A549 (cell line): ENCODE measurements at regions not wholly inside any gene's neighbourhood (a gene's known extent, or its start where the extent isn't known, plus 50 kb on each side); places are given as distances from the start of the nearest gene placed in this dataset.

Source experiments
- ATAC-seq, 2 experiments: fragments of 200-7000 bp in 1 of 2; fragments of >200 bp in 1 of 2; cut with Nextera tagmentation in 1 of 2; cut with Tn5 transposase in 1 of 2; 3 replicates each; pipeline versions ENCODE4 v1.8.0 to v1.9.1; 2018 to 2020; ENCODE audit warnings: mild to moderate bottlenecking in 1 of 2, moderate library complexity in 1 of 2
- CTCF ChIA-PET: fragments of 300-600 bp; sonication (Branson Sonifier 250); formaldehyde crosslinking; extraction: SDS; loops from one replicate; lab custom pipeline; 2021; ENCODE audit warnings: antibody characterized with exemption, inconsistent platforms; lab: Yijun Ruan, JAX
- POLR2A ChIA-PET: fragments of 350-600 bp; formaldehyde crosslinking; extraction: SDS; loops from one replicate; lab custom pipeline; 2021; ENCODE audit warnings: antibody characterized with exemption, inconsistent platforms; lab: Yijun Ruan, JAX
- DNase-seq, 2 experiments: peaks; one replicate each; pipeline versions ENCODE4 v3.0.0 to v3.0.0-alpha.2; 2011 to 2016; ENCODE audit warnings: low read depth in 1 of 2, low spot score in 1 of 2
- FAIRE-seq: peaks from 2 replicates; lab custom pipeline; 2011; peaks lifted over from hg19 to GRCh38; lab: Jason Lieb, UNC
- H3K27ac ChIP-seq, 2 experiments: fragments of >200 bp; sonication (Bioruptor Twin); formaldehyde crosslinking; 3 replicates each; pipeline ENCODE4 v1.5.1; 2016 to 2017
- H3K4me1 ChIP-seq: fragments of >200 bp; sonication (Bioruptor Twin); formaldehyde crosslinking; 3 replicates; pipeline ENCODE4 v1.6.1; 2016
- H3K4me2 ChIP-seq: fragments of >200 bp; sonication (Bioruptor Twin); formaldehyde crosslinking; 3 replicates; pipeline ENCODE4 v1.6.1; 2016
- H3K4me3 ChIP-seq: fragments of >200 bp; sonication (Bioruptor Twin); formaldehyde crosslinking; 3 replicates; pipeline ENCODE4 v1.5.1; 2016
- H3K9me3 ChIP-seq: fragments of >200 bp; sonication (Bioruptor Twin); formaldehyde crosslinking; 3 replicates; pipeline ENCODE4 v1.6.1; 2016
- CBX8 ChIP-seq: fragments of 200-600 bp; sonication (generic); IDR thresholded peaks from 2 replicates; pipeline ENCODE4 v1.6.1; 2016
- CHD2 ChIP-seq: fragments of 150-350 bp; IDR thresholded peaks from 2 replicates; pipeline ENCODE4 v1.6.1; 2014; ENCODE audit warnings: low read length; ENCODE audit not compliant: partially characterized antibody
- EHMT2 ChIP-seq: fragments of 200-600 bp; sonication (generic); IDR thresholded peaks from 2 replicates; pipeline ENCODE4 v1.6.1; 2016; ENCODE audit warnings: antibody characterized with exemption, low read depth, mild to moderate bottlenecking, moderate library complexity
- FOSB ChIP-seq: fragments of 250-450 bp; sonication (Bioruptor Pico); IDR thresholded peaks from 2 replicates; pipeline ENCODE4 v1.5.0; 2020; ENCODE audit warnings: mild to moderate bottlenecking, moderate library complexity
- FOSL2 ChIP-seq, 2 experiments: fragments of 450-650 bp in 1 of 2; fragments of >200 bp in 1 of 2; sonication (Bioruptor Twin) in 1 of 2; formaldehyde crosslinking; IDR thresholded peaks; 2 replicates each; pipeline versions ENCODE4 v1.5.0 to v1.6.1; 2016 to 2020; ENCODE audit warnings: mild to moderate bottlenecking in 1 of 2, moderate library complexity in 1 of 2
- HOXB13 ChIP-seq: fragments of 250-450 bp; sonication (Bioruptor Pico); IDR thresholded peaks from 2 replicates; pipeline ENCODE4 v1.5.0; 2020; ENCODE audit warnings: low read depth, mild to moderate bottlenecking, moderate library complexity
- JUNB ChIP-seq: fragments of >200 bp; sonication (Bioruptor Twin); formaldehyde crosslinking; IDR thresholded peaks from 2 replicates; pipeline ENCODE4 v1.6.1; 2016
- KDM1A ChIP-seq: fragments of 200-600 bp; sonication (generic); IDR thresholded peaks from 2 replicates; pipeline ENCODE4 v1.6.1; 2016; ENCODE audit warnings: low read depth, mild to moderate bottlenecking
- KDM5A ChIP-seq: fragments of 200-600 bp; sonication (generic); IDR thresholded peaks from 2 replicates; pipeline ENCODE4 v1.6.1; 2016; ENCODE audit warnings: antibody characterized with exemption, mild to moderate bottlenecking
- MAFK ChIP-seq: fragments of 450-650 bp; IDR thresholded peaks from 2 replicates; pipeline ENCODE4 v1.6.1; 2014; ENCODE audit not compliant: partially characterized antibody
- MAZ ChIP-seq: fragments of 150-350 bp; IDR thresholded peaks from 2 replicates; pipeline ENCODE4 v1.6.1; 2014; ENCODE audit warnings: antibody characterized with exemption, low read depth, low read length, borderline replicate concordance
- NFE2L2 ChIP-seq: fragments of 150-350 bp; conservative IDR thresholded peaks from 2 replicates; pipeline ENCODE4 v1.6.1; 2014; ENCODE audit warnings: low read length
- NPAS2 ChIP-seq: fragments of 250-450 bp; sonication (Bioruptor Pico); IDR thresholded peaks from 2 replicates; pipeline ENCODE4 v1.8.0; 2022; ENCODE audit warnings: mild to moderate bottlenecking, moderate library complexity, borderline replicate concordance
- RNF2 ChIP-seq: fragments of 200-600 bp; sonication (generic); IDR thresholded peaks from 2 replicates; pipeline ENCODE4 v1.6.1; 2016; ENCODE audit warnings: low read depth, mild to moderate bottlenecking, antibody characterized with exemption, moderate library complexity, borderline replicate concordance
- TFCP2L1 ChIP-seq: fragments of 250-450 bp; sonication (Bioruptor Pico); IDR thresholded peaks from 2 replicates; pipeline ENCODE4 v1.5.0; 2021; ENCODE audit warnings: mild to moderate bottlenecking
- TP53 ChIP-seq: fragments of 250-450 bp; sonication (Bioruptor Pico); IDR thresholded peaks from 2 replicates; pipeline ENCODE4 v1.5.0; 2021; ENCODE audit warnings: mild to moderate bottlenecking, moderate library complexity
- ZFP36 ChIP-seq: fragments of 450-650 bp; IDR thresholded peaks from 2 replicates; pipeline ENCODE4 v1.6.1; 2014; ENCODE audit warnings: borderline replicate concordance; ENCODE audit not compliant: partially characterized antibody
- ZNF302 ChIP-seq: fragments of 250-450 bp; sonication (Bioruptor Pico); IDR thresholded peaks from 2 replicates; pipeline ENCODE4 v1.9.0; 2021; ENCODE audit warnings: inconsistent platforms, mild to moderate bottlenecking, moderate library complexity
- WGBS: methylation state at CpG from one replicate; pipeline ENCODE4 v1.1.6; 2017; ENCODE audit errors: missing lambda C conversion rate; 5-methylcytosine and 5-hydroxymethylcytosine counted together
- TF ChIP-seq, protein P1 (sequence below): fragments of 150-350 bp; IDR thresholded peaks from 2 replicates; pipeline ENCODE4 v1.6.1; 2014; ENCODE audit warnings: low read depth, mild to moderate bottlenecking, low read length
- TF ChIP-seq, protein P2 (sequence below): IDR thresholded peaks from 2 replicates; pipeline ENCODE4 v1.6.1; 2012
- TF ChIP-seq, protein P3 (sequence below): fragments of 250-450 bp; sonication (Bioruptor Pico); IDR thresholded peaks from 2 replicates; pipeline ENCODE4 v1.5.0; 2020; ENCODE audit warnings: low read depth, mild to moderate bottlenecking, moderate library complexity
- TF ChIP-seq, protein P4 (sequence below): fragments of >200 bp; sonication (Bioruptor Twin); formaldehyde crosslinking; IDR thresholded peaks from 3 replicates; pipeline ENCODE4 v1.5.1; 2016
- TF ChIP-seq, protein P5 (sequence below): IDR thresholded peaks from 2 replicates; pipeline ENCODE4 v1.6.1; 2012

DNA sequence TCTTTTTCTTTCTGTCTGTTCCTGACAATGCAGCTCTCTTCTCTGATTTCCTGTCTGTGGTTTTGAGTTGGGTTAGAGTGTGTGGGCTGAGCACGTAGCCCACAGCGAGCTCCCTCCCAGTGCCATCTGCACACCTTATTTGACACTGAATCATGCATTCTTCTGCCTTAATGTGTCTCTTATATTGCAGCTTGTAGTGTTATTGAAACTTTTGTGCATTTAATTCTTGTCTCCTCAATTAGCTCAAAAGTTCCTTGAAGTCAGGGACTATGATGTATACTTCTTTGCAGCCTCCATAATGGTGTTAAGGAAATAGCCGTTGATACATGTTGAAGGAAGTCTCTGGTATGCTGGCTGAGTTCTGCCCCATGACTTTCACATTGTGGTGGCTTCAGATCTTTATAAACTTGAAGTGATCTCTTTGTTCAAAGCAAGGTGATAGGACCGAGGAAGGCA, 576.2 kb upstream of the CLINT1 start:
- Histone ChIP-seq H3K4me3 (no peak overlapping the region), H3K9me3 (no peaks in the 10 kb centered on the region), H3K4me1 (no peaks in the 10 kb centered on the region), H3K4me2 (no peak overlapping the region), H3K27ac (no peak overlapping the region)
- FAIRE-seq (no peak), ATAC-seq (no peak), DNase-seq (no peak)
- ChIA-PET POLR2A (no interaction called here), CTCF (no interaction called here)
- TF ChIP-seq TP53 (CRISPR knock-in tag) (no peak), MAZ (no peak), EHMT2 (no peak), KDM1A (no peak), HOXB13 (CRISPR knock-in tag) (no peak)
- TF ChIP-seq, protein P1, sequence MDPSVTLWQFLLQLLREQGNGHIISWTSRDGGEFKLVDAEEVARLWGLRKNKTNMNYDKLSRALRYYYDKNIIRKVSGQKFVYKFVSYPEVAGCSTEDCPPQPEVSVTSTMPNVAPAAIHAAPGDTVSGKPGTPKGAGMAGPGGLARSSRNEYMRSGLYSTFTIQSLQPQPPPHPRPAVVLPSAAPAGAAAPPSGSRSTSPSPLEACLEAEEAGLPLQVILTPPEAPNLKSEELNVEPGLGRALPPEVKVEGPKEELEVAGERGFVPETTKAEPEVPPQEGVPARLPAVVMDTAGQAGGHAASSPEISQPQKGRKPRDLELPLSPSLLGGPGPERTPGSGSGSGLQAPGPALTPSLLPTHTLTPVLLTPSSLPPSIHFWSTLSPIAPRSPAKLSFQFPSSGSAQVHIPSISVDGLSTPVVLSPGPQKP, result no peak
- TF ChIP-seq, protein P2, sequence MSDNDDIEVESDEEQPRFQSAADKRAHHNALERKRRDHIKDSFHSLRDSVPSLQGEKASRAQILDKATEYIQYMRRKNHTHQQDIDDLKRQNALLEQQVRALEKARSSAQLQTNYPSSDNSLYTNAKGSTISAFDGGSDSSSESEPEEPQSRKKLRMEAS, result no peak
- WGBS, result under 1% methylated on average over 4 of the region's 4 CpGs

DNA sequence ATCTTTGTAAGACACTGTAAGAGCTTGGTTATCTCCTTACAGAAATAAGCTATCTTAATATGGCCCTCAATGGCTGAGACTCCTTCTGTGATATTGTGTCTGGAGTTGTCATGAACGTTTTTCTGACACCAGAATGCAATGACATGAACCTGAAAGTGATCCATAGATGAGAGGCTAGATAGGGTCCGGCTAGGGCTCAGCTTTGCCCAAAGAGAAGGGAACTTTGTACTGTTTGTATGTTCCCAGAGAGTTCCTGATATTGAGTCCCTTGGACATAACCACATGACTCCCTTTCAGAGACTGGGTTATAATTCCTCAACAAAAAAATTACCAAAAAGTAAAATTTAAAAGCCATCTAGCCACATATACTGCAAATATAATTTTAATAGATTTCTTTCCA, 575.8 kb upstream of the CLINT1 start:
- H3K4me2 ChIP-seq, result no peak overlapping the region
- no peak overlapping the region for H3K27ac ChIP-seq
- no peak for FAIRE-seq
- no peaks in the 10 kb centered on the region for H3K9me3 ChIP-seq
- no peaks in the 10 kb centered on the region for H3K4me1 ChIP-seq
- POLR2A ChIA-PET, result no interaction called here
- H3K4me3 ChIP-seq, result no peak overlapping the region
- CTCF ChIA-PET, result no interaction called here
- TF ChIP-seq EHMT2, result no peak
- no peak for ATAC-seq
- DNase-seq, result no peak
- WGBS, result 5% methylated on average over 2 of the region's 2 CpGs

DNA sequence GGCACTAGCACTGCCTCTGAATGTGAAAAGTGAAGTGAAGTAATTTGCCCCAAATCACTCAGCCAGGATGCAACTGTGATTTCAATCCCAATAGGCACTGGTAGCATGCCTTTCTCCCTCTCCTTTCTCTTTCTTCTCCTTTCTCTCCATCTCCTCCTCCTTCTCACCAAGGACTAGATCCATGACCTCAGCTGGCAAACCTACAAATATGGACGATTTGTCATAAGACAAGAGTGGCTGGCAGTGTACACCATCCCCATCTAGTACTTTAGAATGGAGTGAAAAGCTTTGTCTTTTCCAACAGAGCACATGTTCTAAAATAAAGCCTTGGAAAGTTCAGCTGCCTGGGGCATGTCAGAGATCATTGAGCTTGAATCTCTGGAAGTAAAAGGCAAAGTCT, 574.7 kb upstream of the CLINT1 start:
- WGBS, result 9% methylated on average over 1 of the region's 1 CpG
- Histone ChIP-seq H3K4me3 (no peak overlapping the region), H3K4me2 (no peak overlapping the region), H3K9me3 (no peaks in the 10 kb centered on the region), H3K27ac (no peak overlapping the region), H3K4me1 (no peaks in the 10 kb centered on the region)
- POLR2A ChIA-PET, result no interaction called here
- TF ChIP-seq, protein P3, sequence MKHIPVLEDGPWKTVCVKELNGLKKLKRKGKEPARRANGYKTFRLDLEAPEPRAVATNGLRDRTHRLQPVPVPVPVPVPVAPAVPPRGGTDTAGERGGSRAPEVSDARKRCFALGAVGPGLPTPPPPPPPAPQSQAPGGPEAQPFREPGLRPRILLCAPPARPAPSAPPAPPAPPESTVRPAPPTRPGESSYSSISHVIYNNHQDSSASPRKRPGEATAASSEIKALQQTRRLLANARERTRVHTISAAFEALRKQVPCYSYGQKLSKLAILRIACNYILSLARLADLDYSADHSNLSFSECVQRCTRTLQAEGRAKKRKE, result no peak
- TF ChIP-seq ZFP36, result no peak
- TF ChIP-seq ZNF302 (CRISPR knock-in tag), result no peak
- TF ChIP-seq, protein P2, result no peak
- no peak for TF ChIP-seq FOSL2 (IDR thresholded peaks at IDR 0.05)
- TF ChIP-seq FOSL2 (CRISPR knock-in tag; IDR thresholded peaks at IDR 0.05), result no peak
- no peak for TF ChIP-seq FOSB (CRISPR knock-in tag)
- TF ChIP-seq KDM5A, result no peak
- TF ChIP-seq KDM1A, result no peak
- TF ChIP-seq NPAS2, result no peak
- TF ChIP-seq RNF2, result no peak
- no peak for TF ChIP-seq JUNB
- TF ChIP-seq TFCP2L1, result no peak
- TF ChIP-seq, protein P4, sequence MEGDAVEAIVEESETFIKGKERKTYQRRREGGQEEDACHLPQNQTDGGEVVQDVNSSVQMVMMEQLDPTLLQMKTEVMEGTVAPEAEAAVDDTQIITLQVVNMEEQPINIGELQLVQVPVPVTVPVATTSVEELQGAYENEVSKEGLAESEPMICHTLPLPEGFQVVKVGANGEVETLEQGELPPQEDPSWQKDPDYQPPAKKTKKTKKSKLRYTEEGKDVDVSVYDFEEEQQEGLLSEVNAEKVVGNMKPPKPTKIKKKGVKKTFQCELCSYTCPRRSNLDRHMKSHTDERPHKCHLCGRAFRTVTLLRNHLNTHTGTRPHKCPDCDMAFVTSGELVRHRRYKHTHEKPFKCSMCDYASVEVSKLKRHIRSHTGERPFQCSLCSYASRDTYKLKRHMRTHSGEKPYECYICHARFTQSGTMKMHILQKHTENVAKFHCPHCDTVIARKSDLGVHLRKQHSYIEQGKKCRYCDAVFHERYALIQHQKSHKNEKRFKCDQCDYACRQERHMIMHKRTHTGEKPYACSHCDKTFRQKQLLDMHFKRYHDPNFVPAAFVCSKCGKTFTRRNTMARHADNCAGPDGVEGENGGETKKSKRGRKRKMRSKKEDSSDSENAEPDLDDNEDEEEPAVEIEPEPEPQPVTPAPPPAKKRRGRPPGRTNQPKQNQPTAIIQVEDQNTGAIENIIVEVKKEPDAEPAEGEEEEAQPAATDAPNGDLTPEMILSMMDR, result no peak
- TF ChIP-seq, protein P5, sequence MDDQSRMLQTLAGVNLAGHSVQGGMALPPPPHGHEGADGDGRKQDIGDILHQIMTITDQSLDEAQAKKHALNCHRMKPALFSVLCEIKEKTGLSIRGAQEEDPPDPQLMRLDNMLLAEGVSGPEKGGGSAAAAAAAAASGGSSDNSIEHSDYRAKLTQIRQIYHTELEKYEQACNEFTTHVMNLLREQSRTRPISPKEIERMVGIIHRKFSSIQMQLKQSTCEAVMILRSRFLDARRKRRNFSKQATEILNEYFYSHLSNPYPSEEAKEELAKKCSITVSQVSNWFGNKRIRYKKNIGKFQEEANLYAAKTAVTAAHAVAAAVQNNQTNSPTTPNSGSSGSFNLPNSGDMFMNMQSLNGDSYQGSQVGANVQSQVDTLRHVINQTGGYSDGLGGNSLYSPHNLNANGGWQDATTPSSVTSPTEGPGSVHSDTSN, result no peak
- TF ChIP-seq CBX8, result no peak
- TF ChIP-seq CHD2, result no peak
- TF ChIP-seq MAFK, result no peak
- no peak for TF ChIP-seq NFE2L2
- CTCF ChIA-PET, result no interaction called here
- FAIRE-seq (no peak), DNase-seq (no peak), ATAC-seq (no peak)
